OCI-LY3 (cell line): ENCODE measurements at regions not wholly inside any gene's neighbourhood (a gene's known extent, or its start where the extent isn't known, plus 50 kb on each side); places are given as distances from the start of the nearest gene placed in this dataset.

Experiments used
- H2AFZ ChIP-seq: fragments of 200-600, 300-600 bp; shearing (Covaris generic); 2 replicates; pipeline ENCODE4 v1.6.0; 2014; ENCODE audit warnings: antibody characterized with exemption, low read depth, low read length
- H3K27ac ChIP-seq: fragments of 200-600, 300-600 bp; sonication (generic); 2 replicates; pipeline ENCODE4 v1.5.1; 2014; ENCODE audit warnings: mild to moderate bottlenecking, low read length, moderate library complexity, mixed read lengths
- H3K27me3 ChIP-seq: fragments of 200-600, 300-600 bp; sonication (generic); 2 replicates; pipeline ENCODE4 v1.6.1; 2014; ENCODE audit warnings: low read depth, low read length, mixed read lengths
- H3K36me3 ChIP-seq: fragments of 200-600, 300-600 bp; sonication (generic); replicated peaks from 2 replicates; pipeline ENCODE3; 2014; ENCODE audit warnings: low read depth, low read length, mixed read lengths
- H3K4me1 ChIP-seq: fragments of 300-600, 200-600 bp; sonication (generic); 2 replicates; pipeline ENCODE4 v1.6.1; 2014; ENCODE audit warnings: low read length, mixed read lengths
- H3K4me2 ChIP-seq: fragments of 200-600, 300-600 bp; sonication (generic); 2 replicates; pipeline ENCODE4 v1.6.1; 2014; ENCODE audit warnings: low read length, mixed read lengths
- H3K4me3 ChIP-seq: fragments of 300-600, 200-600 bp; sonication (generic); 2 replicates; pipeline ENCODE4 v1.5.1; 2014; ENCODE audit warnings: antibody characterized with exemption, mild to moderate bottlenecking, low read length, moderate library complexity
- H3K79me2 ChIP-seq: fragments of 300-600, 200-600 bp; shearing (Covaris generic); 2 replicates; pipeline ENCODE4 v1.6.1; 2014; ENCODE audit warnings: mild to moderate bottlenecking, low read length, mixed read lengths
- H3K9ac ChIP-seq: fragments of 300-600, 200-600 bp; shearing (Covaris generic); 2 replicates; pipeline ENCODE4 v1.6.0; 2014; ENCODE audit warnings: mild to moderate bottlenecking, low read length, moderate library complexity
- H3K9me3 ChIP-seq: fragments of 200-600, 300-600 bp; shearing (Covaris generic); 2 replicates; pipeline ENCODE4 v1.6.1; 2014; ENCODE audit warnings: low read length, mixed read lengths; ENCODE audit not compliant: insufficient read depth
- H4K20me1 ChIP-seq: fragments of 200-600, 300-600 bp; sonication (generic); 2 replicates; pipeline ENCODE4 v1.6.1; 2016; ENCODE audit warnings: low read length, mixed read lengths; ENCODE audit not compliant: insufficient read depth
- CTCF ChIP-seq: fragments of 200-600, 300-600 bp; sonication (generic); IDR thresholded peaks from 2 replicates; pipeline ENCODE4 v1.5.1; 2014; ENCODE audit warnings: antibody characterized with exemption, low read length, low read depth
- EZH2phosphoT487 ChIP-seq: fragments of 200-600 bp; shearing (Covaris generic); IDR thresholded peaks from 2 replicates; pipeline ENCODE4 v1.6.1; 2018; ENCODE audit warnings: antibody characterized with exemption, mixed run types, low read depth

- no peaks in the 10 kb centered on the region for H3K4me1 ChIP-seq
- no peaks in the 10 kb centered on the region for H3K36me3 ChIP-seq
- H4K20me1 ChIP-seq: no peaks in the 10 kb centered on the region
- no peaks in the 10 kb centered on the region for H3K27me3 ChIP-seq
- no peak for TF ChIP-seq EZH2phosphoT487
- TF ChIP-seq CTCF: no peak
- H3K4me2 ChIP-seq: no peak overlapping the region
- no peaks in the 10 kb centered on the region for H3K79me2 ChIP-seq
- no peak overlapping the region for H3K4me3 ChIP-seq
- no peaks in the 10 kb centered on the region for H3K9me3 ChIP-seq
- no peak overlapping the region for H3K27ac ChIP-seq
- H3K9ac ChIP-seq: no peak overlapping the region
- H2AFZ ChIP-seq: no peak overlapping the region
Observed at GRCh38 chr2:7571701-7572100, 654.5 kb downstream of the RNF144A start.

DNA sequence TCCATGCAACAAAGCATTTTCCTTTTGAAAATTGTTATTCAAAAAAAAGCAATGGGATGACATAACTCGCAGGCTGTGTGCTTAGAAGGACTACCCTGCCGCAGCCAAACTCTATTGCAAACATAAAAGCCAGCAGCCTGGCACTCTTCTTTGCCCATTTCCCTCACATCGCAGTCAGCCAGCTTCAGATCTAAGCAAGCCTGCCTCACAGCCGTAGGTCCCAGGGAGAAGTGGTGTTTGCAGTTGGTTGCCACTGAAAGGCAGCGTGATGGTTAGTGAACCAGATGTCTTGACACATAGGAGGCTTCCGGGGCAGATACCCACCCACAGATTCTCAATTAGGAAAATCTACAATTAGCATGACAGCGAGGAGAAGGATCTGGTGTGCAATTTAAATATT lies 655.2 kb downstream of the RNF144A start:
- Histone ChIP-seq H3K79me2 (no peaks in the 10 kb centered on the region), H2AFZ (no peak overlapping the region), H3K27ac (no peak overlapping the region), H3K9ac (no peak overlapping the region), H3K4me2 (no peak overlapping the region), H4K20me1 (no peaks in the 10 kb centered on the region), H3K27me3 (no peaks in the 10 kb centered on the region), H3K4me1 (no peaks in the 10 kb centered on the region), H3K9me3 (no peaks in the 10 kb centered on the region), H3K4me3 (no peak overlapping the region), H3K36me3 (no peaks in the 10 kb centered on the region)
- no peak for TF ChIP-seq CTCF
- no peak for TF ChIP-seq EZH2phosphoT487

DNA sequence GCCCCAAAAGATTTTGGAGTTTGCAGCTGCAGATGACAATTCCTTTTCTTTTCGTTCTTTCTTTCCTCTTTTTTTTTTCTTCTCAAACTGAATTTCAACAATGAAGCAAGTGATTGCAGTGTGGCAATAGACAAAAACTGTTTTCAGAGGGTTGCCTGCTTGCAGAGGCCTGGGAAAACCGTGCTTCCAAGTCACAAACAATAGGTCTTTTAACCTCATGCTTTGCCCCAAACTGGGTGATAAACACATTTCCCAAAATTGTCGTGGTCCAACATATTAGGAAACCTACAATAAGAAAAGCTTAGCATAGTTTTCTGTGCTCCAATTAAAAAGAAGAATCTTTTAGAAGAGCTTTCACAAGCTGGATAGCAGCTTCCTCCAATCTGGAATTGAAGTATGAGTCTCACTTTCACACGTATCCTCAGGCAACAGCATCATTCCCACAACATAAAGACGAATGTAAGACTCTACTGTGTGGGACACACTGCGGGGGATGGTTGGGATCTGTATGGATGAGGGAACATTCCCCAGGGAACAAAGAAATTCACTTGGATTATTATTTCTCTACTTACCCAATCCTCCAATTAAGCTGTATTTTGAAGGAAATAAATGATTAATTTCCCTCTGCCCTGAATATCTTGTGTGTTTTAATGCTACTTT lies 656.1 kb downstream of the RNF144A start:
- H3K4me2 ChIP-seq: no peak overlapping the region
- H3K36me3 ChIP-seq: no peaks in the 10 kb centered on the region
- H3K4me1 ChIP-seq: no peaks in the 10 kb centered on the region
- no peak overlapping the region for H3K27ac ChIP-seq
- H2AFZ ChIP-seq: no peak overlapping the region
- H3K79me2 ChIP-seq: no peaks in the 10 kb centered on the region
- H3K4me3 ChIP-seq: no peak overlapping the region
- no peaks in the 10 kb centered on the region for H3K27me3 ChIP-seq
- TF ChIP-seq CTCF: no peak
- no peak for TF ChIP-seq EZH2phosphoT487
- H3K9ac ChIP-seq: no peak overlapping the region
- no peaks in the 10 kb centered on the region for H4K20me1 ChIP-seq
- H3K9me3 ChIP-seq: peaks cover 5% of the 10 kb centered on the region; the same call in 1 of the 2 replicates

GRCh38 chr2:7574385-7574784 lies 657.2 kb downstream of the RNF144A start:
- Histone ChIP-seq H3K4me2 (no peak overlapping the region), H3K27ac (no peak overlapping the region), H3K4me1 (no peaks in the 10 kb centered on the region), H2AFZ (no peak overlapping the region), H3K27me3 (no peaks in the 10 kb centered on the region), H3K79me2 (no peaks in the 10 kb centered on the region), H3K9ac (no peak overlapping the region), H3K9me3 (peaks cover 6% of the 10 kb centered on the region; the same call in 1 of the 2 replicates), H3K36me3 (no peaks in the 10 kb centered on the region), H3K4me3 (no peak overlapping the region), H4K20me1 (no peaks in the 10 kb centered on the region)
- TF ChIP-seq CTCF (no peak), EZH2phosphoT487 (no peak)
